HFFc6 (cell line): ENCODE measurements at regions not wholly inside any gene's neighbourhood (a gene's known extent, or its start where the extent isn't known, plus 50 kb on each side); places are given as distances from the start of the nearest gene placed in this dataset.
"Not testable (repeated sequence)": the region's sequence is repeated elsewhere in the genome, so short reads cannot be mapped to it uniquely, and the experiment has no call there.

Experiments
- DNase-seq: peaks from one replicate; pipeline ENCODE4 v3.0.0-alpha.2; 2018
- H3K27ac Mint-ChIP-seq: 2 replicates; pipeline ENCODE4 v1.8.0; 2020; ENCODE audit warnings: mild to moderate bottlenecking, mixed read lengths
- H3K27me3 Mint-ChIP-seq: 2 replicates; pipeline ENCODE4 v1.8.0; 2021; ENCODE audit warnings: mild to moderate bottlenecking, moderate library complexity, mixed read lengths; ENCODE audit not compliant: insufficient read depth
- H3K36me3 Mint-ChIP-seq: 2 replicates; pipeline ENCODE4 v1.8.0; 2021; ENCODE audit warnings: low read depth, mixed read lengths
- H3K4me1 Mint-ChIP-seq: 2 replicates; pipeline ENCODE4 v1.8.0; 2020; ENCODE audit warnings: low read depth, mixed read lengths
- H3K4me3 Mint-ChIP-seq: 2 replicates; pipeline ENCODE4 v1.8.0; 2020; ENCODE audit warnings: mild to moderate bottlenecking, moderate library complexity, mixed read lengths
- H3K9me3 Mint-ChIP-seq: 2 replicates; pipeline ENCODE4 v1.8.0; 2020; ENCODE audit warnings: mild to moderate bottlenecking, mixed read lengths
- CTCF ChIP-seq: fragments of 200-600 bp; sonication (generic); IDR thresholded peaks from 2 replicates; pipeline ENCODE4 v1.5.0; 2021; ENCODE audit warnings: antibody characterized with exemption, mild to moderate bottlenecking

GRCh38 chr2:62398356-62398755 lies 107.6 kb downstream of the TMEM17 start:
- no peak for DNase-seq
- no peak for TF ChIP-seq CTCF
- H3K4me3 Mint-ChIP-seq, result no peak overlapping the region

GRCh38 chr2:62396880-62397279 lies 109.1 kb downstream of the TMEM17 start:
- DNase-seq, result no peak
- no peak overlapping the region for H3K27ac Mint-ChIP-seq
- no peak for TF ChIP-seq CTCF
- H3K4me3 Mint-ChIP-seq, result no peak overlapping the region
- H3K27me3 Mint-ChIP-seq, result peaks cover 20% of the 10 kb centered on the region
- no peaks in the 10 kb centered on the region for H3K9me3 Mint-ChIP-seq
- no peaks in the 10 kb centered on the region for H3K36me3 Mint-ChIP-seq
- no peaks in the 10 kb centered on the region for H3K4me1 Mint-ChIP-seq

More at GRCh38 chr2:62398356-62398755, 107.6 kb downstream of the TMEM17 start:
- Mint-ChIP-seq H3K27me3 (peaks cover 20% of the 10 kb centered on the region), H3K27ac (no peak overlapping the region), H3K4me1 (no peaks in the 10 kb centered on the region), H3K9me3 (no peaks in the 10 kb centered on the region), H3K36me3 (no peaks in the 10 kb centered on the region)

GRCh38 chr2:62393293-62393692 lies 112.7 kb downstream of the TMEM17 start:
- Mint-ChIP-seq H3K27me3 (peaks cover 23% of the 10 kb centered on the region), H3K9me3 (no peaks in the 10 kb centered on the region), H3K27ac (no peak overlapping the region), H3K4me1 (no peaks in the 10 kb centered on the region), H3K4me3 (no peak overlapping the region), H3K36me3 (no peaks in the 10 kb centered on the region)
- DNase-seq, result no peak
- no peak for TF ChIP-seq CTCF

- DNase-seq, result no peak
- no peak for TF ChIP-seq CTCF
- no peaks in the 10 kb centered on the region for H3K9me3 Mint-ChIP-seq
- no peaks in the 10 kb centered on the region for H3K36me3 Mint-ChIP-seq
- no peak overlapping the region for H3K4me3 Mint-ChIP-seq
- no peak overlapping the region for H3K27ac Mint-ChIP-seq
- peaks cover 19% of the 10 kb centered on the region for H3K27me3 Mint-ChIP-seq
- no peaks in the 10 kb centered on the region for H3K4me1 Mint-ChIP-seq
Measured at GRCh38 chr2:62391696-62392095, 114.3 kb downstream of the TMEM17 start.

- H3K9me3 Mint-ChIP-seq, H3K36me3 Mint-ChIP-seq, DNase-seq, H3K27me3 Mint-ChIP-seq, H3K27ac Mint-ChIP-seq, H3K4me1 Mint-ChIP-seq, H3K4me3 Mint-ChIP-seq: not testable (repeated sequence)
Measured at GRCh38 chr2:62386378-62386777, 119.6 kb downstream of the TMEM17 start.

GRCh38 chr2:62383846-62384245 lies 122.1 kb downstream of the TMEM17 start:
- Mint-ChIP-seq H3K4me1 (peaks cover 9% of the 10 kb centered on the region), H3K9me3 (0 out of 2 replicates have a peak, but pooled peaks cover 4% of the 10 kb centered on the region), H3K27ac (no peak overlapping the region), H3K4me3 (no peak overlapping the region), H3K27me3 (peaks cover 9% of the 10 kb centered on the region), H3K36me3 (0 out of 2 replicates have a peak, but pooled peaks cover 8% of the 10 kb centered on the region)
- peak; percentile 18 for DNase-seq
- no peak for TF ChIP-seq CTCF
